ENCODE measurements at regions not wholly inside any gene's neighbourhood (a gene's known extent, or its start where the extent isn't known, plus 50 kb on each side); places are given as distances from the start of the nearest gene placed in this dataset.

- no peak overlapping the region for H3K4me3 ChIP-seq (ENCODE audit: low read length in 2 of 2)
- H3K27me3 ChIP-seq (ENCODE audit: control insufficient read depth in 1 of 2, insufficient read depth in 2 of 2, low read length in 1 of 2): no peaks in the 10 kb centered on the region
- no peaks in the 10 kb centered on the region for H3K9me3 ChIP-seq (ENCODE audit: control insufficient read depth, low read length)
- no peaks in the 10 kb centered on the region for H3K4me1 ChIP-seq (ENCODE audit: control insufficient read depth in 1 of 2, insufficient read depth in 2 of 2, low read length in 2 of 2)
- ATAC-seq (ENCODE audit: low FRiP score) (no peak), DNase-seq (no peak)
- intact Hi-C loops (cut with DNase I): loop anchor here in 1 of 2 donors (5.0 kb wide), 1 partner anchor 205 kb away; the partner anchor contains the start of gene PTGER3
- no peaks in the 10 kb centered on the region for H3K36me3 ChIP-seq (ENCODE audit: control insufficient read depth in 1 of 2, insufficient read depth in 2 of 2, low read length in 1 of 2)
- 94 to 95% methylated on average over 1 of the region's 1 CpG for WGBS, 2 donors
- H3K27ac ChIP-seq (ENCODE audit: low read depth in 1 of 2, low read length in 2 of 2): no peak overlapping the region
Measured at GRCh38 chr1:70842562-70842961, 205.1 kb downstream of the PTGER3 start.

DNA sequence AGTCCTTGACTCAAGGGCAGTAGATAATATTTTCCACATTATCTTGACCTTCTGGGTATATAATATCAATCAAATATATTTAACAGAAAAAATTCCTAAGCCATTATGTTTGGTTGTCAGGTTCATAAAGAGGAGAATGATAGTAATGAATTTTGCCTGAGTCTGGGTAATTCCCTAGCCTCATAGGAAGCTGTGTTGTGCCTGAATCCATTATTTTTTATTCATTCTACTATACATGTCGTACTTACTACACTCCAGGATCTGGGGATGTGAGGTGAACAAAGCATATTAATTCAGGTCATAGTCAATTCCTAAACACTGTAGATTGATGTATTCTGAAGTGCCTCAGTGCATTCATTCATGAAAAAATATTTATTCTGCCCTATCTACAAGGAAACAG is 204.2 kb downstream of the PTGER3 start:
- no peaks in the 10 kb centered on the region for H3K9me3 ChIP-seq (ENCODE audit: control insufficient read depth, low read length)
- H3K4me3 ChIP-seq (ENCODE audit: low read length in 2 of 2): no peak overlapping the region
- DNase-seq (no peak), ATAC-seq (ENCODE audit: low FRiP score) (no peak)
- WGBS, 2 donors: 99 to 100% methylated on average over 1 of the region's 1 CpG
- no peaks in the 10 kb centered on the region for H3K4me1 ChIP-seq (ENCODE audit: control insufficient read depth in 1 of 2, insufficient read depth in 2 of 2, low read length in 2 of 2)
- intact Hi-C loops (cut with DNase I): loop anchor here in 1 of 2 donors (5.0 kb wide), 1 partner anchor 204 kb away; the partner anchor contains the start of gene PTGER3
- H3K27me3 ChIP-seq (ENCODE audit: control insufficient read depth in 1 of 2, insufficient read depth in 2 of 2, low read length in 1 of 2): no peaks in the 10 kb centered on the region
- H3K36me3 ChIP-seq (ENCODE audit: control insufficient read depth in 1 of 2, insufficient read depth in 2 of 2, low read length in 1 of 2): no peaks in the 10 kb centered on the region
- no peak overlapping the region for H3K27ac ChIP-seq (ENCODE audit: low read depth in 1 of 2, low read length in 2 of 2)

DNA sequence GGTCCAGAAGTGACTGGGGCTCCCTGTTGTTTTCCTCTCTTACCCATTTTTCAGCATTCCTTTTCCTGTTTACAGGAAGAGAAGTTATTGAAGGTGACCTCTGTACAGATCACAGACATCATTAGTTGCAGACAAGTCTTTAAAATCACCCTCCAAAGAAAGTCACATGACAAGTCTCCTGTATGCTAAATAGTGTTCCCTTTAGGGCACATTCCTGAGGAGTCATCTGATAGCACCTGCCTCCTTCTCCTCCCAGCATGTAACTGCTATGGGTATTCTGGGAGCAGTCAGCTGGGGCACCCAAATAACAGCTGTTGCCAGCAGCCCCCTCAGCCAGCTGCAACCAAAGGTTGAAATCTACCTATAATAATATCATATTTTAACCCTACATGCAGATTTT is 200.6 kb downstream of the PTGER3 start:
- intact Hi-C loops (cut with DNase I): no loop called here
- no peak overlapping the region for H3K4me3 ChIP-seq (ENCODE audit: low read length in 2 of 2)
- no peak for ATAC-seq (ENCODE audit: low FRiP score)
- no peaks in the 10 kb centered on the region for H3K4me1 ChIP-seq (ENCODE audit: control insufficient read depth in 1 of 2, insufficient read depth in 2 of 2, low read length in 2 of 2)
- H3K9me3 ChIP-seq (ENCODE audit: control insufficient read depth, low read length): no peaks in the 10 kb centered on the region
- H3K27me3 ChIP-seq (ENCODE audit: control insufficient read depth in 1 of 2, insufficient read depth in 2 of 2, low read length in 1 of 2): no peaks in the 10 kb centered on the region
- no peak for DNase-seq
- no peak overlapping the region for H3K27ac ChIP-seq (ENCODE audit: low read depth in 1 of 2, low read length in 2 of 2)
- no peaks in the 10 kb centered on the region for H3K36me3 ChIP-seq (ENCODE audit: control insufficient read depth in 1 of 2, insufficient read depth in 2 of 2, low read length in 1 of 2)

DNA sequence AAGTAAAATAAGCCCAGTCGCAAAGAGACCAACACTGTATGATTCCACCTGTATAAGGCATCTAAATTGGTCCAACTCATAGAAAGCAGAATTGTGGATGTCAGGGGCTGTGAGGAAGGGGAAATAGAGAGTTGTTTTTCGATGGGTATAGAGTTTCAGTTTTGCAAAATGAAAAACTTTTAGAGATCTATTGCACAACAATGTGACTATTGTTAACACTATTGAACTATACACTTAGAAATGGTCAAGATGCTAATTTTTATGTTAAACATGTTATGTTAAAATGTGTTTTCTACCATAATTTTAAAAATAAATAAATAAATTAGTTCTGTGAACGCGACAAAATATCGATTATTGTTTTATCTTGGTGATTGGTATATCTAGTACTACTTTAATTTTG is 192.4 kb downstream of the PTGER3 start:
- intact Hi-C loops (cut with DNase I): no loop called here
- Histone ChIP-seq H3K27me3 (ENCODE audit: control insufficient read depth in 1 of 2, insufficient read depth in 2 of 2, low read length in 1 of 2) (no peaks in the 10 kb centered on the region), H3K36me3 (ENCODE audit: control insufficient read depth in 1 of 2, insufficient read depth in 2 of 2, low read length in 1 of 2) (no peaks in the 10 kb centered on the region), H3K4me1 (ENCODE audit: control insufficient read depth in 1 of 2, insufficient read depth in 2 of 2, low read length in 2 of 2) (no peaks in the 10 kb centered on the region), H3K9me3 (ENCODE audit: control insufficient read depth, low read length) (no peaks in the 10 kb centered on the region), H3K4me3 (ENCODE audit: low read length in 2 of 2) (no peak overlapping the region), H3K27ac (ENCODE audit: low read depth in 1 of 2, low read length in 2 of 2) (no peak overlapping the region)
- ATAC-seq (ENCODE audit: low FRiP score) (no peak), DNase-seq (no peak)
- WGBS, 2 donors: 76 to 78% methylated on average over 5 of the region's 5 CpGs

GRCh38 chr1:70856201-70856600 is 191.4 kb downstream of the PTGER3 start:
- Histone ChIP-seq H3K27me3 (ENCODE audit: control insufficient read depth in 1 of 2, insufficient read depth in 2 of 2, low read length in 1 of 2) (no peaks in the 10 kb centered on the region), H3K36me3 (ENCODE audit: control insufficient read depth in 1 of 2, insufficient read depth in 2 of 2, low read length in 1 of 2) (no peaks in the 10 kb centered on the region), H3K4me1 (ENCODE audit: control insufficient read depth in 1 of 2, insufficient read depth in 2 of 2, low read length in 2 of 2) (no peaks in the 10 kb centered on the region), H3K27ac (ENCODE audit: low read depth in 1 of 2, low read length in 2 of 2) (no peak overlapping the region), H3K9me3 (ENCODE audit: control insufficient read depth, low read length) (no peaks in the 10 kb centered on the region), H3K4me3 (ENCODE audit: low read length in 2 of 2) (no peak overlapping the region)
- DNase-seq (no peak), ATAC-seq (ENCODE audit: low FRiP score) (no peak)
- WGBS, 2 donors: 91 to 97% methylated on average over 2 of the region's 2 CpGs
- intact Hi-C loops (cut with DNase I): no loop called here

DNA sequence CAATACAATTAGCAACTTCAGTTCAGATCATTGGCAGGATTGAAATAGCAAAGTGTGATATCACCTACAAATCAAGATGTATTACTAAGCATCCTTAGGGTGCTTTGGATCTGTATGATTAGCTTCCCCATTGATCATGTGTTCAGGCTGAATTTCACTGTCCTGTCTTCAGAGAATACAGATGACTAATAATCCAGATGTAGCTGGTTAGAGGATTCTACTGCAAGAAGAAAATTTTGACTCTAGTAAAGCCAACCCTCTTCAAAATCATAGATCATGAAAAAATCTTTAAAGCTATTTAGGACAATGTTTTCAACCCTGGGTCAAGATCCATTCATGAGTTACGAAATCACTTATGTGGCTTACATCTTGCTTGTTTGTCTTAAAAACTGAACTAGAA is 184.4 kb downstream of the PTGER3 start:
- intact Hi-C loops (cut with DNase I): no loop called here
- no peak for ATAC-seq (ENCODE audit: low FRiP score)
- Histone ChIP-seq H3K4me3 (ENCODE audit: low read length in 2 of 2) (no peak overlapping the region), H3K9me3 (ENCODE audit: control insufficient read depth, low read length) (no peaks in the 10 kb centered on the region), H3K27ac (ENCODE audit: low read depth in 1 of 2, low read length in 2 of 2) (no peak overlapping the region), H3K36me3 (ENCODE audit: control insufficient read depth in 1 of 2, insufficient read depth in 2 of 2, low read length in 1 of 2) (no peaks in the 10 kb centered on the region), H3K27me3 (ENCODE audit: control insufficient read depth in 1 of 2, insufficient read depth in 2 of 2, low read length in 1 of 2) (no peaks in the 10 kb centered on the region), H3K4me1 (ENCODE audit: control insufficient read depth in 1 of 2, insufficient read depth in 2 of 2, low read length in 2 of 2) (no peaks in the 10 kb centered on the region)
- 94 to 98% methylated on average over 1 of the region's 1 CpG for WGBS, 2 donors
- no peak for DNase-seq

DNA sequence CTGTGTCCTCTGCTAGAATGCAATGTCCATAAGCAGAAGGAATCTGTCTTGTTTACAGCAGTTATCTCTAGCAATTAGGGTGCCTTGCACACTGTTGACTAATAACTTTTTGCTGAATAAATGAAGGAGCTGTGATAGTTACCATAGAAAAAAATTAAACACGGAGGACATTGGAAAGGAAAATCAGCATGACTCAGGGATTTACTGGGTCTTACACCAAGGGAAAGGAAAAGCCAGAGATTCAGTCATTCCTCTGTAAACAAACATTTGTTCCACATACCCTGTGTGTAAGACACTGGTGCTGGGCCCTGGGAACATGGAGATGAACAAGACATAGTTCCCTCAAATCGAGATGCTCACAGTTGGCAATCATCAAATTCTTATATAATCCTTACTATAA is 183.3 kb downstream of the PTGER3 start:
- intact Hi-C loops (cut with DNase I): no loop called here
- H3K9me3 ChIP-seq (ENCODE audit: control insufficient read depth, low read length): no peaks in the 10 kb centered on the region
- ATAC-seq (ENCODE audit: low FRiP score) (no peak), DNase-seq (no peak)
- H3K4me1 ChIP-seq (ENCODE audit: control insufficient read depth in 1 of 2, insufficient read depth in 2 of 2, low read length in 2 of 2): no peaks in the 10 kb centered on the region
- no peaks in the 10 kb centered on the region for H3K36me3 ChIP-seq (ENCODE audit: control insufficient read depth in 1 of 2, insufficient read depth in 2 of 2, low read length in 1 of 2)
- H3K27me3 ChIP-seq (ENCODE audit: control insufficient read depth in 1 of 2, insufficient read depth in 2 of 2, low read length in 1 of 2): no peaks in the 10 kb centered on the region
- H3K4me3 ChIP-seq (ENCODE audit: low read length in 2 of 2): no peak overlapping the region
- no peak overlapping the region for H3K27ac ChIP-seq (ENCODE audit: low read depth in 1 of 2, low read length in 2 of 2)
- 67 to 80% methylated on average over 2 of the region's 2 CpGs for WGBS, 2 donors

DNA sequence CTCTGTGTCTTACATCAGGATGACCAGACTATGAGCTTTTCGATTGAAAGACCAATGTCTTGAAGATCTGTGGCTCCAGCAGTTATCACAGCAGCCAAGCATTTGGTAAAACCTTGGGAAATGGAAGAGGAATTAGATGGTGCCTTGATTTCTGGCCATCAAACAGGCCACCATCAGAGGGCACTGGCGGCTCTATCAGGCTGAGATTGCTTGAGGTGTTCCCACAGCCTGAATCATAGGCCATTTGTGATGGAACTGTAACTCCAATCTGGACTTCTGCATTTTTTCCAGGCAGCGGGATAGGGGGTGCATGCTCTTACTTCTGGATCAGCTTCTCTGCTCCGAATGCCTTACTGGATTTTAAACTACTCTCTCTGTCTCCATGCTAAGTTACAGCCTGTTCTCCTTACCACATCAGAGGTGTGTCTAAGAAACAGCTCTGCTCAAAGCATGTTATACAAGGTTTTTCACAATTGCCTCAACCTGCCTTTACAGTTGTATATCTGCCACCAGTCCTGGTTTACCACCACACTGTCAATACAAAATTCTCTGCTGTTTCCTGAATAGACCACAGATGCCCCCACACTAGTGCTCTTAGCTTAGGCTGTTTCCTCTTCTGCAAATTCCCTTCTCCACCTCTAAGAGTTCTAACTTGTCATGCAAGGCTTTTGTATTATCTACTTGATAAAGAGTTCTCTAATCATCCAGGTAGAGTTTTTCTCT is 180.9 kb downstream of the PTGER3 start:
- Histone ChIP-seq H3K4me1 (ENCODE audit: control insufficient read depth in 1 of 2, insufficient read depth in 2 of 2, low read length in 2 of 2) (peaks cover 0 to under 1% of the 10 kb centered on the region in 2 donors), H3K36me3 (ENCODE audit: control insufficient read depth in 1 of 2, insufficient read depth in 2 of 2, low read length in 1 of 2) (no peaks in the 10 kb centered on the region), H3K9me3 (ENCODE audit: control insufficient read depth, low read length) (no peaks in the 10 kb centered on the region), H3K27me3 (ENCODE audit: control insufficient read depth in 1 of 2, insufficient read depth in 2 of 2, low read length in 1 of 2) (no peaks in the 10 kb centered on the region), H3K27ac (ENCODE audit: low read depth in 1 of 2, low read length in 2 of 2) (no peak overlapping the region), H3K4me3 (ENCODE audit: low read length in 2 of 2) (no peak overlapping the region)
- WGBS, 2 donors: 88 to 92% methylated on average over 4 of the region's 4 CpGs
- intact Hi-C loops (cut with DNase I): no loop called here
- ATAC-seq (ENCODE audit: low FRiP score) (no peak), DNase-seq (no peak)

- Histone ChIP-seq H3K9me3 (ENCODE audit: control insufficient read depth, low read length) (no peaks in the 10 kb centered on the region), H3K36me3 (ENCODE audit: control insufficient read depth in 1 of 2, insufficient read depth in 2 of 2, low read length in 1 of 2) (no peaks in the 10 kb centered on the region), H3K27ac (ENCODE audit: low read depth in 1 of 2, low read length in 2 of 2) (no peak overlapping the region), H3K27me3 (ENCODE audit: control insufficient read depth in 1 of 2, insufficient read depth in 2 of 2, low read length in 1 of 2) (no peaks in the 10 kb centered on the region), H3K4me1 (ENCODE audit: control insufficient read depth in 1 of 2, insufficient read depth in 2 of 2, low read length in 2 of 2) (peaks cover 0 to 10% of the 10 kb centered on the region in 2 donors), H3K4me3 (ENCODE audit: low read length in 2 of 2) (no peak overlapping the region)
- ATAC-seq (ENCODE audit: low FRiP score) (no peak), DNase-seq (no peak)
- WGBS, 2 donors: 8 to 12% methylated on average over 3 of the region's 3 CpGs
- intact Hi-C loops (cut with DNase I): loop anchor here in 1 of 2 donors (10.0 kb wide), 1 partner anchor 173 kb away; the partner anchor contains the start of gene PTGER3
Measured at GRCh38 chr1:70871790-70872189, 175.8 kb downstream of the PTGER3 start.

Data from aorta (tissue), 5 donors.